ENCODE measurements at regions not wholly inside any gene's neighbourhood (a gene's known extent, or its start where the extent isn't known, plus 50 kb on each side); places are given as distances from the start of the nearest gene placed in this dataset.

- H3K4me3 Mint-ChIP-seq = no peak overlapping the region
- no peaks in the 10 kb centered on the region for H3K27me3 Mint-ChIP-seq
- no peaks in the 10 kb centered on the region for H3K36me3 Mint-ChIP-seq (ENCODE audit: low read depth)
- no peak overlapping the region for H3K27ac Mint-ChIP-seq
- peaks cover 7% of the 10 kb centered on the region for H3K9me3 Mint-ChIP-seq
- no peak for DNase-seq
- H3K4me1 Mint-ChIP-seq (ENCODE audit: low read depth) = no peaks in the 10 kb centered on the region
These were observed 363.1 kb downstream of the GPAM start for GRCh38 chr10:111820471-111820870.

DNA sequence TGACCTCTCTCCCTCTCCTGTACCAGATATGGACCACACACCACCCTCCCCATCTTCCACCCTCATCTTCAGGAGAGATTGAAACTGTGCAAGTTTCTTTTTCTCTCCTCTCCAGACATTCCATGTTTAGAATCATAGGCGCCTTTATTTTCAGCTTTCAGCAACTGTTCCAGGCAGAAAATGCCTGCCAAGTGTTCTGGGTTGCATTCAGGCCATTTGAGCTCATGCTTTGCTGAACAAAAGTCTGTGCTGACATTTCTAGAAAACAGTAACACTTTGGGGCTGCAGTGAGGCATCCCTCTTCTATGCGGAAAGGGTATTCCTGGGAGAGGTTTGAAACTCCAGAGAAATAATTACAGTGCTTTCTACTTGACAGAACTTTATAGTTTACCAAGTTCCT lies 361.7 kb downstream of the GPAM start:
- no peak overlapping the region for H3K4me3 Mint-ChIP-seq
- H3K27me3 Mint-ChIP-seq = no peaks in the 10 kb centered on the region
- no peaks in the 10 kb centered on the region for H3K36me3 Mint-ChIP-seq (ENCODE audit: low read depth)
- H3K4me1 Mint-ChIP-seq (ENCODE audit: low read depth) = no peaks in the 10 kb centered on the region
- DNase-seq = no peak
- peaks cover 7% of the 10 kb centered on the region for H3K9me3 Mint-ChIP-seq
- H3K27ac Mint-ChIP-seq = no peak overlapping the region

- Mint-ChIP-seq H3K27me3 (no peaks in the 10 kb centered on the region), H3K4me1 (ENCODE audit: low read depth) (no peaks in the 10 kb centered on the region), H3K27ac (no peak overlapping the region), H3K4me3 (no peak overlapping the region), H3K36me3 (ENCODE audit: low read depth) (no peaks in the 10 kb centered on the region), H3K9me3 (peaks cover 7% of the 10 kb centered on the region)
- no peak for DNase-seq
These were observed 360.9 kb downstream of the GPAM start for GRCh38 chr10:111822661-111823060.

DNA sequence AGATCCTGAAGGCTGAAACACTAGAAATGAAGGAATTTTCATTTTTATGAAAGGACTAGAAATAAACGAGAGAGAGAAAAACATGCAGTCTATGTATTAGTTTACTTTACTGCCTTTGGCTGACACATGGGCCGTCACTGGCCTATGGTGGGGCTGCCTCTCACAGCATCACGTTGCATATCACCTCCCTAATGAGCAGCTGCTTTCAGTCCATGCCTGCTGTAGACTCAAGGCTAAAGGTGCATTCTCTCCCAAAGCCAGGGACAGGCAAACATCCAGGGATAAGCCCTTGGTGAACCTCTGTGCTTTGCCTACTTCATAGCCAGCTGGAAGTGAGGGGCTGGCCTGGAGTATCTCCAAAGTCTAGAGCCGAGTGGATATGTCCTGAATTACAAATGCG lies 359.4 kb downstream of the GPAM start:
- H3K4me3 Mint-ChIP-seq = no peak overlapping the region
- no peak for DNase-seq
- peaks cover 7% of the 10 kb centered on the region for H3K9me3 Mint-ChIP-seq
- no peaks in the 10 kb centered on the region for H3K27me3 Mint-ChIP-seq
- H3K36me3 Mint-ChIP-seq (ENCODE audit: low read depth) = no peaks in the 10 kb centered on the region
- H3K4me1 Mint-ChIP-seq (ENCODE audit: low read depth) = no peaks in the 10 kb centered on the region
- no peak overlapping the region for H3K27ac Mint-ChIP-seq

GRCh38 chr10:111830359-111830758 lies 353.2 kb downstream of the GPAM start:
- Mint-ChIP-seq H3K27me3 (no peaks in the 10 kb centered on the region), H3K27ac (no peak overlapping the region), H3K4me1 (ENCODE audit: low read depth) (no peaks in the 10 kb centered on the region), H3K9me3 (no peaks in the 10 kb centered on the region), H3K4me3 (no peak overlapping the region), H3K36me3 (ENCODE audit: low read depth) (no peaks in the 10 kb centered on the region)
- DNase-seq = no peak

- Mint-ChIP-seq H3K27me3 (no peaks in the 10 kb centered on the region), H3K27ac (no peak overlapping the region), H3K4me1 (ENCODE audit: low read depth) (no peaks in the 10 kb centered on the region), H3K4me3 (no peak overlapping the region), H3K9me3 (no peaks in the 10 kb centered on the region), H3K36me3 (ENCODE audit: low read depth) (no peaks in the 10 kb centered on the region)
- DNase-seq = no peak
These were observed 352.5 kb downstream of the GPAM start for GRCh38 chr10:111831058-111831457.

GRCh38 chr10:111833251-111833650 lies 350.3 kb downstream of the GPAM start:
- Mint-ChIP-seq H3K4me3 (no peak overlapping the region), H3K27ac (no peak overlapping the region), H3K36me3 (ENCODE audit: low read depth) (no peaks in the 10 kb centered on the region), H3K4me1 (ENCODE audit: low read depth) (no peaks in the 10 kb centered on the region), H3K27me3 (no peaks in the 10 kb centered on the region), H3K9me3 (no peaks in the 10 kb centered on the region)
- DNase-seq = no peak

- no peaks in the 10 kb centered on the region for H3K27me3 Mint-ChIP-seq
- no peak overlapping the region for H3K4me3 Mint-ChIP-seq
- DNase-seq = no peak
- H3K4me1 Mint-ChIP-seq (ENCODE audit: low read depth) = no peaks in the 10 kb centered on the region
- H3K9me3 Mint-ChIP-seq = no peaks in the 10 kb centered on the region
- H3K36me3 Mint-ChIP-seq (ENCODE audit: low read depth) = no peaks in the 10 kb centered on the region
- H3K27ac Mint-ChIP-seq = no peak overlapping the region
These were observed 348.0 kb downstream of the GPAM start for GRCh38 chr10:111835574-111835973.

GRCh38 chr10:111836064-111836463 lies 347.5 kb downstream of the GPAM start:
- Mint-ChIP-seq H3K4me3 (no peak overlapping the region), H3K4me1 (ENCODE audit: low read depth) (no peaks in the 10 kb centered on the region), H3K9me3 (no peaks in the 10 kb centered on the region), H3K27me3 (no peaks in the 10 kb centered on the region), H3K27ac (no peak overlapping the region), H3K36me3 (ENCODE audit: low read depth) (no peaks in the 10 kb centered on the region)
- DNase-seq = no peak

- Mint-ChIP-seq H3K9me3 (no peaks in the 10 kb centered on the region), H3K27ac (no peak overlapping the region), H3K4me1 (ENCODE audit: low read depth) (no peaks in the 10 kb centered on the region), H3K36me3 (ENCODE audit: low read depth) (no peaks in the 10 kb centered on the region), H3K4me3 (no peak overlapping the region), H3K27me3 (no peaks in the 10 kb centered on the region)
- DNase-seq = no peak
These were observed 347.0 kb downstream of the GPAM start for GRCh38 chr10:111836571-111836970.

DNA sequence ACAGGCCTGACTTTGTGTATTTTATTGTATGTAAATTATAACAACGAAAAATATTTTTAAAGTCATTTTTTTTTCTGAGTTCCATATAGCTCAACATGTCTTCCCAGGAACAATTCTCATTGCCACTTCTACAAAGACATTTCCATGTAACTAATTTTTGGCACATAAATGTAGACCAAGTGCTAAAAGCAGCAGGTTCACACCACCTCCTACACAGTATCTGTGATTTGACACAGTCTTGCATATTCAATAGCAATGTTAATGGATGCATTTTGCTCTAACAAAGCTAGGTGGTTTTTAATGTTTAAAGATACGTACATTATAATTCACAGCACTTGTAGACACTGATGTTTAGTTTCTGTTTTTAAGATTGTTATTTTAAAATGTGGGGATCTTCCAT lies 346.5 kb downstream of the GPAM start:
- no peak for DNase-seq
- Mint-ChIP-seq H3K36me3 (ENCODE audit: low read depth) (no peaks in the 10 kb centered on the region), H3K4me3 (no peak overlapping the region), H3K9me3 (no peaks in the 10 kb centered on the region), H3K27me3 (no peaks in the 10 kb centered on the region), H3K27ac (no peak overlapping the region), H3K4me1 (ENCODE audit: low read depth) (no peaks in the 10 kb centered on the region)

DNA sequence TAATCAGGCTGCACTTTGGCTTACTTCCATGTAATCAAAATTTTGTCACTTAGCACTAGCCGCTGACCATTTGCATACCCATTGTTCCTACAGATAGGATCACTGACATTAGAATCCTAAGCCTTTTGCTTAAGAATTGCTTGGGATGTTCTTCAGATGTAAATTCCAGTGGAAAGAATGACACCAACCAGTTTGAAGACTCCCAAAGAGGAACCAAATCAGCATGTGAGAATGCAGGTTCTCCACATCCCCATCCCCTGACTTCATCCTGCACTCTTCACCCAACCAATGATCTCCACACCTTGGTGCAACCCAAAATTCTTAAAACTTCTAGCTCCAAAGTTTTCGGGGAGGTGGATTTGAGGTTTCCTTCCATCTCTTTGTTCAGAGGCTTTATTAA lies 345.6 kb downstream of the GPAM start:
- Mint-ChIP-seq H3K27me3 (no peaks in the 10 kb centered on the region), H3K36me3 (ENCODE audit: low read depth) (no peaks in the 10 kb centered on the region), H3K4me1 (ENCODE audit: low read depth) (no peaks in the 10 kb centered on the region), H3K27ac (no peak overlapping the region), H3K9me3 (no peaks in the 10 kb centered on the region), H3K4me3 (no peak overlapping the region)
- DNase-seq = no peak

DNA sequence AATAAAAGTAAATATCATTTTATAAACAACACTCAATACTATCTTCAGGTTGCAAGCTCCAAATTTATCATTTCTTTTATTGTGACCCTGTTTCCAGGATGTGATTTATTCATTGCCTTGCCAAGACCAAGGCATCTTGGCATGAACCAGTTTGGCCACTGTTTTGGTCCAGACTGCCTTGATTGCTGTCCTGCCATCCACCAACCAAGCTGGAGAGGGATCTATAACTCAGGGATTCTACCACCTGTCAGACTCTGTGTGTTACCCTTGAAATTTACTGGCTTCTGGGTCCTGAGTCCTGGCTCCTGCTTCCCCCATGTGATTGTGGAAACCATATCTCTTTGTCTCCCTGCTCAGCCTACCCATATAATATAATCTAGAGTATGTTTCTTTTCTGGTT lies 343.0 kb downstream of the GPAM start:
- H3K36me3 Mint-ChIP-seq (ENCODE audit: low read depth) = no peaks in the 10 kb centered on the region

GRCh38 chr10:111852801-111853200 lies 330.8 kb downstream of the GPAM start:
- Mint-ChIP-seq H3K4me1 (ENCODE audit: low read depth) (no peaks in the 10 kb centered on the region), H3K27me3 (no peaks in the 10 kb centered on the region), H3K36me3 (ENCODE audit: low read depth) (no peaks in the 10 kb centered on the region), H3K4me3 (no peak overlapping the region), H3K27ac (no peak overlapping the region), H3K9me3 (peaks cover 8% of the 10 kb centered on the region)
- no peak for DNase-seq

More for the DNA sequence above, 343.0 kb downstream of the GPAM start:
- H3K4me1 Mint-ChIP-seq (ENCODE audit: low read depth) = no peaks in the 10 kb centered on the region
- no peak overlapping the region for H3K27ac Mint-ChIP-seq
- DNase-seq = no peak
- no peak overlapping the region for H3K4me3 Mint-ChIP-seq
- peaks cover 1% of the 10 kb centered on the region for H3K9me3 Mint-ChIP-seq
- no peaks in the 10 kb centered on the region for H3K27me3 Mint-ChIP-seq

- Mint-ChIP-seq H3K4me1 (ENCODE audit: low read depth) (no peaks in the 10 kb centered on the region), H3K27ac (no peak overlapping the region), H3K4me3 (no peak overlapping the region), H3K27me3 (no peaks in the 10 kb centered on the region), H3K36me3 (ENCODE audit: low read depth) (no peaks in the 10 kb centered on the region), H3K9me3 (no peaks in the 10 kb centered on the region)
- DNase-seq = no peak
These were observed 326.9 kb downstream of the GPAM start for GRCh38 chr10:111856631-111857030.

DNA sequence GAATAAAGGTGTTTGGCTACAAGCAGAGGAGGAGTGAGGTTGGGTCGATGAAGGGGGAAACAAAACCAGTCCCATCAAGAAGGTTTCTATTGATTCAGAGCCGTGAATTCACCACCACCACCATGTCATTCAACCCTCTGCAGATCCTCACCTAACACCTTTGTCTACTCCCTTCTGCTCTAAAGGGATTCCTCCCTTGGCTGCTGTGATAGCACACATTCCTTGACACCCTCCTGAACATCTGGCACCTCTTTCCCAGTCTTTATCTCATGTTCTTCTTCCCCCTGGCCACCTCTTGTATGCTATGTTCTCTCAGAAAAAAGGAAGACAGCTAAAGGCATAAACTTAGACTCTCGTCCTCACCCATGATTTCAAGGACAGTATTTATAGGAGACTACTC lies 318.0 kb downstream of the GPAM start:
- no peak for DNase-seq
- no peaks in the 10 kb centered on the region for H3K9me3 Mint-ChIP-seq
- H3K4me1 Mint-ChIP-seq (ENCODE audit: low read depth) = no peaks in the 10 kb centered on the region

More for the DNA sequence above, 318.0 kb downstream of the GPAM start:
- no peaks in the 10 kb centered on the region for H3K27me3 Mint-ChIP-seq
- no peak overlapping the region for H3K27ac Mint-ChIP-seq
- no peaks in the 10 kb centered on the region for H3K36me3 Mint-ChIP-seq (ENCODE audit: low read depth)
- no peak overlapping the region for H3K4me3 Mint-ChIP-seq

All from activated T-cell treated with anti-CD3 and anti-CD28 coated beads, Interleukin-2, amount 50 U/mL, for 24 hours (primary cell).